Adrenal gland (tissue), 5 donors: ENCODE measurements at regions not wholly inside any gene's neighbourhood (a gene's known extent, or its start where the extent isn't known, plus 50 kb on each side); places are given as distances from the start of the nearest gene placed in this dataset.

Experiments used
- CTCF ChIP-seq, 6 experiments: fragments of 450-650 bp in 4 of 6; fragments of 200-600 bp in 2 of 6; sonication (generic) in 1 of 6; IDR thresholded peaks; 1 replicate in 5 of 6; 2 replicates in 1 of 6; pipeline versions ENCODE4 v1.5.1 to v1.8.0; 2016 to 2021; ENCODE audit warnings: antibody characterized with exemption in 6 of 6, mild to moderate bottlenecking in 2 of 6, moderate library complexity in 1 of 6
- POLR2A ChIP-seq, 2 donors: fragments of 450-650 bp; IDR thresholded peaks; one replicate each; pipeline ENCODE4 v1.6.1; 2017; ENCODE audit warnings: antibody characterized with exemption in 2 of 2, mild to moderate bottlenecking in 2 of 2, moderate library complexity in 1 of 2
- donor health status: DM: no; HTN: no; CAD: no.

DNA sequence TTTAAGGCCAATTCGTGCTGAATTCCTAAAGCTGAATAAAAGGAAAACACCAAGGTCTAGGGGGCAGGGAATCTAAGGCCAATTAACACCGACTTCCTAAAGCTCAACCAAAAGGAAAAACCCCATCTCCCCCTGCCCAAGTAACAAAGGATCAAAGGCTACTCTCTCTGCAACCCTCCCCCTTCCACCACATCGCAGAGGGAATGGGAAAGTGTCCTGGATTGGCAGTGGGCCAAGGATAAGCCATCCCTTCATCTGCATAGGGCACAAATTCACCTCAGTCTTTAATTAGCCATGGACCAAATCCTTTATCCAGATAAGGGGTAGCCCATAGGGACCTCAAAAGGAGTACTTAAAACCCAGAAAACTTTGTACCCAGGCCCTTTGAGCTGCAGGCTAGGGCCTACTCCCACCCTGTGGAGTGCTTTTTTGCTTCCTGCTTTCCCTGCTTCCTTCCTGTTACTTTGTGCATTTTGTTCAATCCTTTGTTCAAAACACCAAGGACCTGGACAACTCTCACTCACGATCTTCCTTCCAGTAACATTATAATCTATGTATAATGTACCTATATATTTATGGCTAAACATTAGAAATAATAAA, 2119.8 kb upstream of the CELF4 start:
- no peak for TF ChIP-seq CTCF (IDR thresholded peaks at IDR 0.05)
- TF ChIP-seq POLR2A (IDR thresholded peaks at IDR 0.05) = no peak
